ENCODE measurements at regions not wholly inside any gene's neighbourhood (a gene's known extent, or its start where the extent isn't known, plus 50 kb on each side); places are given as distances from the start of the nearest gene placed in this dataset.
A peak's percentile ranks its signal among the peaks of the same experiment; 100 is the strongest.

- intact Hi-C loops (cut with DNase I) = no loop called here
- no peak for DNase-seq
These were observed 147.4 kb upstream of the TBX20 start for GRCh38 chr7:35401217-35401879.

GRCh38 chr7:35399840-35400239, 145.9 kb upstream of the TBX20 start:
- DNase-seq = no peak
- intact Hi-C loops (cut with DNase I) = no loop called here

GRCh38 chr7:35399216-35399615, 145.3 kb upstream of the TBX20 start:
- intact Hi-C loops (cut with DNase I) = no loop called here
- no peak for DNase-seq

GRCh38 chr7:35398518-35398917, 144.6 kb upstream of the TBX20 start:
- intact Hi-C loops (cut with DNase I) = no loop called here
- DNase-seq = no peak

- intact Hi-C loops (cut with DNase I) = no loop called here
- DNase-seq = no peak
These were observed 136.2 kb upstream of the TBX20 start for GRCh38 chr7:35390146-35390545.

GRCh38 chr7:35389636-35390035, 135.7 kb upstream of the TBX20 start:
- intact Hi-C loops (cut with DNase I) = no loop called here
- DNase-seq = no peak

GRCh38 chr7:35386816-35387706, 133.2 kb upstream of the TBX20 start:
- no peak for DNase-seq
- intact Hi-C loops (cut with DNase I) = no loop called here

- peak in 1 of 10 donors; percentile 66 for DNase-seq
- intact Hi-C loops (cut with DNase I) = no loop called here
These were observed 132.3 kb upstream of the TBX20 start for GRCh38 chr7:35386082-35386815.

GRCh38 chr7:35384761-35385700, 131.1 kb upstream of the TBX20 start:
- DNase-seq = no peak
- intact Hi-C loops (cut with DNase I) = no loop called here

GRCh38 chr7:35380739-35381224, 126.9 kb upstream of the TBX20 start:
- DNase-seq = no peak
- intact Hi-C loops (cut with DNase I) = no loop called here

GRCh38 chr7:35379481-35379880, 125.6 kb upstream of the TBX20 start:
- DNase-seq = peak in 2 of 10 donors; percentile 21 to 51
- intact Hi-C loops (cut with DNase I) = no loop called here

- intact Hi-C loops (cut with DNase I) = no loop called here
- no peak for DNase-seq
These were observed 121.6 kb upstream of the TBX20 start for GRCh38 chr7:35375516-35375915.

- DNase-seq = no peak
- intact Hi-C loops (cut with DNase I) = no loop called here
These were observed 121.0 kb upstream of the TBX20 start for GRCh38 chr7:35374858-35375257.

GRCh38 chr7:35371221-35371620, 117.3 kb upstream of the TBX20 start:
- DNase-seq = no peak
- intact Hi-C loops (cut with DNase I) = no loop called here

GRCh38 chr7:35370687-35371086, 116.8 kb upstream of the TBX20 start:
- intact Hi-C loops (cut with DNase I) = no loop called here
- no peak for DNase-seq

- intact Hi-C loops (cut with DNase I) = no loop called here
- no peak for DNase-seq
These were observed 112.6 kb upstream of the TBX20 start for GRCh38 chr7:35366167-35367155.

- intact Hi-C loops (cut with DNase I) = no loop called here
- DNase-seq = no peak
These were observed 111.6 kb upstream of the TBX20 start for GRCh38 chr7:35365523-35365922.

GRCh38 chr7:35362341-35362740, 108.4 kb upstream of the TBX20 start:
- intact Hi-C loops (cut with DNase I) = no loop called here
- DNase-seq = no peak

GRCh38 chr7:35359423-35359822, 105.5 kb upstream of the TBX20 start:
- intact Hi-C loops (cut with DNase I) = no loop called here
- DNase-seq = no peak
